ENCODE measurements at regions not wholly inside any gene's neighbourhood (a gene's known extent, or its start where the extent isn't known, plus 50 kb on each side); places are given as distances from the start of the nearest gene placed in this dataset.

DNA sequence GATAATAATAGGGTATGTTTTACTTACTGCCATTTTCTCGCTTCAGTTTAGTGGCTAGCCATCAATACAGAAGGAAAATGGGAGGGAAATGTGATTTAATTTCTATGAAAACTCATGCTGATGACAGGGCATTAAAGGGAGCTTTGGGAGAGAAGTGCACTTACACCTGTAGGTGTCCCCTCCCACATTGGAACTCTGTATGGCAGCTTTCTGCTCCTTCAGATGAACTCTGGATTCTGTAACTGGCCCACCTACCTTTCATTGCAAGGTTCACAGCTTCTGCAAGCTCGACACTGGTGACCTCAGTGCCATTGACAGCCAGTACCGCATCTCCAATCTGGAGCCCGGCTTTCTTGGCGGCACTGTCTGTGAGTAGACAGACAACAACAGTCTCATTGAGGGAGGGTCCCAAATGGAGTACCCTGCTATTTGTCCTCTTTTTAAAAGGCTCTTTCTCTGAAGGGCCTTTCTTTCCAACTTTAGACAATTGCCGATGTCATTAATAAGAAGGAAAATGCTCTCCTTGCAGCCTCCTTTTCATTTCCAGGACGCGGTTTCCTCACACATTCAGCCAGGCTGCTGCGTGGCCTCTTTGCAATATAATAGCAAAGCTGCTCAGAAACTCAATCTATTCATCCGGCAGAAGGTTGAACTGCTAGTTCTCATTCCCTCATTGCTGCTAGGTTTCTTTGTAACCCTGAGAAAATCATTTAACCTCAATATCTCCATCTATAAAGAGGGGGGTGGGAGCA is 63.6 kb downstream of the NUDT12 start:
- Mint-ChIP-seq H3K9me3 (no peaks in the 10 kb centered on the region), H3K4me1 (no peaks in the 10 kb centered on the region), H3K4me3 (no peak overlapping the region), H3K27ac (no peak overlapping the region), H3K27me3 (no peaks in the 10 kb centered on the region), H3K36me3 (no peaks in the 10 kb centered on the region)
- CTCF ChIA-PET, result no interaction called here
- DNase-seq, result no peak

DNA sequence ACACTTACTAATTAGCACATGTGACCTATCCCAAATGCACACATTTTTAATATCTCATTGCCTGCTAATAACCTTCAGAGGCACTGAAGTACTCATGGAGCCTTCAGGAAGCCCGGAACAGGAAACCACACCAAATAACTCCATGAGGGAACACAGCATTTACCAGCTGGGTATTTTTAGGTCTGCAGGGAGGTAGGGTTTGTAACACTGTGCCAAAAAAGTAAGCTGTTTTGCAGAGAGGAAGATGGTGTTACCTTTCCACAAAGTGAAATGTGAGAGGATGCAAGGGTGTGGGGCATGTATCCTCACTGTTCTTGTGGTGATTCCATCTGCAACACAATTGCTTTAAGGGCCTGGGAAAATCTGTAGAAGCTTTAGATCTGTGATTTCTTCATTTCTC is 64.4 kb downstream of the NUDT12 start:
- no peak for DNase-seq
- H3K36me3 Mint-ChIP-seq, result no peaks in the 10 kb centered on the region
- H3K9me3 Mint-ChIP-seq, result no peaks in the 10 kb centered on the region
- H3K4me3 Mint-ChIP-seq, result no peak overlapping the region
- H3K4me1 Mint-ChIP-seq, result no peaks in the 10 kb centered on the region
- no peaks in the 10 kb centered on the region for H3K27me3 Mint-ChIP-seq
- no peak overlapping the region for H3K27ac Mint-ChIP-seq
- CTCF ChIA-PET, result no interaction called here

DNA sequence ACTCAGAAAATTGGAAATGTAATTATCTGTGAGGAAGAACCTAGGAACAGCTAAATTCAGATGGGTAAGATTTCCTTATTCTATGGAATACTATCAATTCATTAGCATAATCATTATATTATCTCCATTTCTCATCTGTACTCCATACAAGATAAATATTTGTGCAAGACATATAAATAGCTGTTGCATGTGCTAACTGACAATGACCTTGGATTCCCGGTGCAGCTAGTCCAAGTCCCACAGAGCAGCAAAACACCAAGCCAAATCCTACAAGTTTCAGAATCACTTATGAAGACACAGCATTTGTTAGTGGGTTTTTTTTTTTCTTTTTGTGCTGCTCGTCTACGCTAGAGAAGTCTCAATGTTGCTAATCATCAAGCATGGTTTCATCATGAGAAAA is 64.8 kb downstream of the NUDT12 start:
- Mint-ChIP-seq H3K9me3 (no peaks in the 10 kb centered on the region), H3K27ac (no peak overlapping the region), H3K36me3 (no peaks in the 10 kb centered on the region), H3K27me3 (no peaks in the 10 kb centered on the region), H3K4me1 (no peaks in the 10 kb centered on the region), H3K4me3 (no peak overlapping the region)
- no peak for DNase-seq
- CTCF ChIA-PET, result no interaction called here

DNA sequence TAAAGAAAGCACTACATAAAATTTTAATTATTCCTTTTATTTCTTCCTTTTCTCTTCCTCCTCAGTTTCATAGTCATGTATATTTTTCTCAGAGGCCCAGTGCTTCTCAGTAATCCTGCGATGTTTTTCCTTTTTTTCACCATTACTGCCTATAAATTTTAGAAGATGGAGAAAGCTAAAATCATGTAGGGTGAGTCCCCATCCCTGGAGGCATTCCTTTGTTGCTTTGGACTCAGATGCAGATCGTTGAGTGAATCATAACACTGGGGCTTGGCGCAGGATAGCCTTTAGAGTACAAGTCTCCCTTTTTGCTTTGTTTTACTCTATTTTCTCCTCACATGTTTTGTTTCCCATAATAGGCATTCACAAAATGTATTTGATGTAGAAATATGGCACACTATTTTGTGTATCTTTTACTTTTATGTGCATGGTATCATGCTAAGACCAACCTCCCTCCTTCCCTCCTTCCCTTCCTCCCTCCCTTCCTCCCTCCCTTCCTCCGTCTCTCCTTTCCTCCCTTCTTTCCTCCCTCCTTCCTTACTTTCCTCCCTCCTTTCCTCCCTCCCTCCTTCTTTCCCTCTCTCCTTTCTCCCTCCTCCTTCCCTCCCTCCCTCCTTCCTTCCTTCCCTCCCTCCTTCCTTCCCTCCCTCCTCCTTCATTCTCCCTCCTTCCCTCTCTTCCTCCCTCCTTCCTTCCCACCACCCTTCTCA is 72.4 kb downstream of the NUDT12 start:
- DNase-seq, result no peak
- no peaks in the 10 kb centered on the region for H3K36me3 Mint-ChIP-seq
- CTCF ChIA-PET, result interaction anchor here (0.6 kb wide), 1 partner anchor 288 kb away, joined by 3 read pairs; no protein-coding TSS in a partner anchor

DNA sequence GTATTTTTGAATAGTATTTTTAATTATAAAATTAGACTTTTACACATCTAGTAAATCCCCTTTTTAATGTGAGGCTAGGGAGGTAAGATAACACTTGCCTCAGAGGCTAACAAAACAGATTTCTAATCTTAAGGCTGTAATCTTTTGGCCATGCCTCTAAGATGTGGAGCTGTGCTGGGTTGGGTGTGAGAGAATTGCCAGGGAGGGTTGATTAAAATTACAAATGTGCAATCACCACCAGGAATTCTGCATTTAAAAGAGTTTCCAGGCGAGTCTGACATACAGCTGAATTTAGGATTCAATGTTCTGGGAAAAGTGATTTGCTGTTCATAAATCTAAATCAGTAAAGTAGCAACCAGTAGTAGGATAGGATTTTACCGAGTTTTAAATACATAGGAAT is 73.3 kb downstream of the NUDT12 start:
- no peak overlapping the region for H3K27ac Mint-ChIP-seq
- no peak overlapping the region for H3K4me3 Mint-ChIP-seq
- no peaks in the 10 kb centered on the region for H3K4me1 Mint-ChIP-seq
- CTCF ChIA-PET, result interaction anchor here (0.6 kb wide), 1 partner anchor 289 kb away, joined by 3 read pairs; no protein-coding TSS in a partner anchor
- H3K9me3 Mint-ChIP-seq, result no peaks in the 10 kb centered on the region
- no peak for DNase-seq
- no peaks in the 10 kb centered on the region for H3K27me3 Mint-ChIP-seq
- H3K36me3 Mint-ChIP-seq, result no peaks in the 10 kb centered on the region

More for the DNA sequence above, 72.4 kb downstream of the NUDT12 start:
- Mint-ChIP-seq H3K9me3 (no peaks in the 10 kb centered on the region), H3K4me1 (no peaks in the 10 kb centered on the region), H3K27ac (no peak overlapping the region), H3K4me3 (no peak overlapping the region), H3K27me3 (no peaks in the 10 kb centered on the region)

DNA sequence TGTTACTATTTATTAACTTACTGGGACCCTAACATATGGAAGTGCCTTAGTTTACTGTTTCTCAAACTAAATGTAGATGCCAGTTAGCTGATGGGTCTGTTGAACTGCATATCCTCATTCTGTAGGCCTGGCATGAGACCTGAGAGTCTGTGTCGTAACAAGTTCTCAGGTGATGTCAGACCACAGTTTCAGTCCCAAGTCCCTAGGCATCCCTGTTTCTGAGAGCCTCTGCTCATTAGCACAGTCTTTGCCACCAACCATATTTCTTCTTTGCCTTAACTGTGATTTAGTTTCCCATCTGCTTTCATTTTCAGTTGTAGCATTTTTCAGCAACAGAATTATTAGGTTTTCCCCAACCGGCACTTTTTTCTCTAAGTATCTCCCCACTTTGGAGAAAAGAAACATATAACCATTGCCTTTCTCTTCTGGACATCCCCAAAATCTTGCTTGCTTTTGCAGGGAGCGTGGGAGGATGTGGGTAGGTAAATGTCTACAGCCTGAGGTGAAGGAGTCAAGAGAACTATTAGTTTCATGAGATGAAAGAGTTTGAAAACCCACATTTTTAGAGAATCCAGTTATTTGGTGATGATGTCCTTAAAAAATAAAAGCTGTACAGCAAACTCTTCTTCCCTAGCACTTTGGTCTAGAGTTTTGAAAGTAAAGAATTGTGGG is 74.6 kb downstream of the NUDT12 start:
- H3K27me3 Mint-ChIP-seq, result no peaks in the 10 kb centered on the region
- no peaks in the 10 kb centered on the region for H3K9me3 Mint-ChIP-seq
- CTCF ChIA-PET, result no interaction called here
- H3K4me3 Mint-ChIP-seq, result no peak overlapping the region
- DNase-seq, result no peak
- H3K27ac Mint-ChIP-seq, result no peak overlapping the region
- H3K4me1 Mint-ChIP-seq, result no peaks in the 10 kb centered on the region
- no peaks in the 10 kb centered on the region for H3K36me3 Mint-ChIP-seq

DNA sequence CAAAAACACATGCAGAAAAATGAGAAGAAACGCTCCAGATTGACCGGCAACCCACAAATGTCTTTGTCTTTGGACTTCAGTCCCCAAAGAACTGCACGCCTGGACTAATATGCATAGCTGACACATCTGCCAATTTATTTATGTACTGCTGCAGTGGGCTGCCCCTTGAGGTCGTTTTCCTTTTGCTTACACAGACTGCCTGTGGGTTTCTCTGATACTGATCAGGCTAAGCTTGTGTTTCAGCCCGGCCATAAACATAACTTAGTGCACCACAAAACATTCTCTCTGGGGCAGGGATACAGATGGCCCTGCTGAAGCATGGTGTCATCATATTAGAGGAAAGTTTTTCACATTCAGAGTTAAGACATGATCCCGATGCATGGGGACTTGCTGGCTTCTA is 75.4 kb downstream of the NUDT12 start:
- Mint-ChIP-seq H3K4me3 (no peak overlapping the region), H3K9me3 (no peaks in the 10 kb centered on the region), H3K27me3 (no peaks in the 10 kb centered on the region)

DNA sequence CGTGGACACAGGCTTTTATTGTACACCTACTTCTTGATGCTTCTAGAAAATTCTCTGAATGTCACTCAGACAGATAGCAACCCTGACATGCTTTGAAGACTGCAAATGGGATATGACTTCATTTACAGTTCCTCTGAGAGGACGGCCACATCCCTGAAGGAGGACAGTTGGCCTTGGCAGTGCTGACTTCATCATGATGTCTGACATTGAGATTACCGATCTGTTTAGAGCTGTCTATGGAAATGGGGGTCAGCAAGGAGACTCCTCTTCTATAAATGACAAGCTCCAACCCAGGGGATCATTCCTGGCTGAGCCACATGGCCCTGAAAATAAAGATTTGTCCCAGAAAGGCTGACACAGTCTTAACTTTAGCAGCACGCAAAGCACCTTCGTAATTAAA is 75.8 kb downstream of the NUDT12 start:
- no peak overlapping the region for H3K27ac Mint-ChIP-seq
- CTCF ChIA-PET, result no interaction called here
- H3K36me3 Mint-ChIP-seq, result no peaks in the 10 kb centered on the region
- H3K27me3 Mint-ChIP-seq, result no peaks in the 10 kb centered on the region
- no peaks in the 10 kb centered on the region for H3K4me1 Mint-ChIP-seq
- no peak overlapping the region for H3K4me3 Mint-ChIP-seq
- no peak for DNase-seq
- H3K9me3 Mint-ChIP-seq, result no peaks in the 10 kb centered on the region

More for the DNA sequence above, 75.4 kb downstream of the NUDT12 start:
- Mint-ChIP-seq H3K27ac (no peak overlapping the region), H3K36me3 (no peaks in the 10 kb centered on the region), H3K4me1 (no peaks in the 10 kb centered on the region)
- no peak for DNase-seq
- CTCF ChIA-PET, result no interaction called here

DNA sequence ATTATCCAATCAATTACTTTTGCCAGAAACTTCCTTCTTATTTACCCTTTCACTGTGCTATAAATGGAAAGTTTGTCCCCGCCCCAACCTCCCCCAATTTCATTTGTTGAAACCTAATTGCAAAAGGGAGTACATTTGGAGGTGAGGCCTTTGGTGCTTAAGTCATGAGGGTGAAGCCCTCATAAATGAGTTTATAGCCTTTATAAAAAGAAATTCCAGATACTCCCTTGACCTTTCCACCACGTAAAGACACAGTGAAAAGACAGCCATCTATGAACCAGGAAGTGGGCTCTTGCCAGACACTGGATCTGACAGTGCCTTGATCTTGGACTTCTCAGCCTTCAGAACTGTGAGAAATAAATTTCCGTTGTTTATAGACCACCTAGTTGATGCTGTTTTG is 82.3 kb downstream of the NUDT12 start:
- CTCF ChIA-PET, result no interaction called here
- H3K27ac Mint-ChIP-seq, result no peak overlapping the region
- H3K4me3 Mint-ChIP-seq, result no peak overlapping the region
- H3K9me3 Mint-ChIP-seq, result no peaks in the 10 kb centered on the region
- H3K4me1 Mint-ChIP-seq, result no peaks in the 10 kb centered on the region
- no peak for DNase-seq
- H3K27me3 Mint-ChIP-seq, result no peaks in the 10 kb centered on the region
- no peaks in the 10 kb centered on the region for H3K36me3 Mint-ChIP-seq

DNA sequence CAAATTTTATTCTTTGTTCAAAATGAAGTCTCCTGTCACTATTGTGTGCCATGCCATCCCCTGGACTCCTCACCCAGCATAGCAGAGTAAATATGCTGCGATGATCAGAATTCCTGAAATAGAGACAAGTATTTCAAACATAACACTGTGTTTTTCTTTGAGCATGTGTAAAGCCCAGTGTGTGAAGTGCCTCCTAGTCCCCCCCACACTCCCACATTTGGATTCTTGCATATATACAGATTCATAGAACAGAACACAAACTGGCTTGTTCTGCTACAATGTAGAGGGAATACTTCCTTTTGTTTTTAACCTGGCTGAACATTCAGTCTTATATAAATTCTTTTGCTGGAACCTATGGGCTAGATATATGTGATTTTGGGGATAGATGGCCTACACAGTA is 84.9 kb downstream of the NUDT12 start:
- Mint-ChIP-seq H3K4me1 (no peaks in the 10 kb centered on the region), H3K27ac (no peak overlapping the region), H3K4me3 (no peak overlapping the region), H3K9me3 (no peaks in the 10 kb centered on the region), H3K36me3 (no peaks in the 10 kb centered on the region), H3K27me3 (no peaks in the 10 kb centered on the region)
- no peak for DNase-seq
- CTCF ChIA-PET, result interaction anchor here (0.7 to 4.1 kb wide), 4 partner anchors 122 to 338 kb away, joined by 3 to 47 read pairs (median 12); no protein-coding TSS in a partner anchor

DNA sequence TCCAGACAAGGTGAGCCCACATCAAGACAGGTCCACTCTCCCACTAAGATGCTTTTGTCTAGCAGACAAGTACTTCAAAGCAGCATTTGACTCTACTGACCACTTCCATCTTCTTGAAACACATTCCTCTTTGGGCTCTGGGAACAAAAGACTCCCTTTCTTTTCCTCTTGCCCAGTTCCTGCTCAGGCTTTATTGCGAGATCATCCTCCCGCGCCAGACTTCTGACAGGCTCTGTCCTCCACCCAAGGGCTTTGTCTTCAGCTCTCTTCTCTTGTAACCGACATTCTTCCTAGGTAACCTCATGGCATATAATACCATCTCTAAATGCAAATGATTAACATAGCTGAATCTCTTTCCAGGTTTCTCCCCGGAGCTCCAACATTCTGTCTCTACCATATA is 85.8 kb downstream of the NUDT12 start:
- Mint-ChIP-seq H3K4me3 (no peak overlapping the region), H3K9me3 (no peaks in the 10 kb centered on the region), H3K27ac (no peak overlapping the region), H3K4me1 (no peaks in the 10 kb centered on the region), H3K27me3 (no peaks in the 10 kb centered on the region), H3K36me3 (no peaks in the 10 kb centered on the region)
- no peak for DNase-seq
- CTCF ChIA-PET, result interaction anchor here (0.7 to 4.1 kb wide), 5 partner anchors 10 to 337 kb away, joined by 3 to 47 read pairs (median 4); no protein-coding TSS in a partner anchor

DNA sequence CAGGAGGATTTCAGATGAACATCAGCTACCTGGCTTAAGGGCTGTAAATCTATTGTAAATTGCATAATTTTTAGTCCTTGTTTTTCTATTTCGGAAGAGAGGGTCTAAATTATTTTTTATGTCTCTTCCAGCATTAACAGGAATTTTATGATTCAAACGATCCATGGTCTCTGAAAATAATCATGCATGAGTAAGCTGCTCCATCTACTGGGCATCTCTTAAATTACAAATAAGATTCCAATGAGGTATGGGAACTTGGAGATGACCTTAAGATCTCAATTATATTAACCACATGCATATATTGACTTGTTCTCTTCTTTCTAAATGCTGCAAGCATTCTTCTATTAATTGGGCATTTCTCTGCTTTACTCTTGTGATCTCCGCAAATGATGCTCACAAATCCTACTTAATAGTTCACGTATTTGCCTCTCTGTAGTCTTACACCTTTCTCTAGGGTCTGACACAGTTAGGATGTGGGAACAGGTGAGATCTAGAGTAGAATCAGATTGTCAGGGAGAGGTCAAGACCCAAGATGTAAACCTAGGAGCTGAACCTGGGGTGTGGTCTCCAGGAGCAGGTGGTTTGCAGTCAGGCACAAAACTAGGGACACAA is 86.9 kb downstream of the NUDT12 start:
- Mint-ChIP-seq H3K9me3 (no peaks in the 10 kb centered on the region), H3K27me3 (no peaks in the 10 kb centered on the region), H3K27ac (no peak overlapping the region), H3K36me3 (no peaks in the 10 kb centered on the region), H3K4me1 (no peaks in the 10 kb centered on the region), H3K4me3 (no peak overlapping the region)
- DNase-seq, result no peak
- CTCF ChIA-PET, result interaction anchor here (0.7 to 4.1 kb wide), 16 partner anchors 8 to 250 kb away, joined by 3 to 47 read pairs (median 4); no protein-coding TSS in a partner anchor

DNA sequence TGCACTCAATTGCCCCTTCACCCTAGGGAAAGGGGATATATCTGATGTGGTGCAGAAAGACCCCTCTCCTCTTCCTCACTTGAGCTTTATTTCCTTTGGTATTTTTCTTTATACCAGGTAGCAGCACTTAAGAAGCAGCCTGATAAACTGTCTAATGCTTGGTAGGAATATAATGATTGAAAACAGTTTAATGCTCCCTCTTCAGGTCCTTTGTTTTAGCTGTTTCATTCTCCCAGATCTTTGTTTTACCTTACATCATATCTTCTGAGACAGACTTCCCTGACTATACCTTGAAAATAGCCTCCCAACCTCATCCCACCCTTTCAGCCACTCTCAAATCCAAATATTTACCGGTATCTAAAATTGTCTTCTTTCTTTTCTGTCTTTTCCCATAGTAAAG is 87.9 kb downstream of the NUDT12 start:
- H3K36me3 Mint-ChIP-seq, result no peaks in the 10 kb centered on the region
- H3K9me3 Mint-ChIP-seq, result no peaks in the 10 kb centered on the region
- CTCF ChIA-PET, result interaction anchor here (1.1 to 4.1 kb wide), 10 partner anchors 9 to 793 kb away, joined by 3 to 47 read pairs (median 4); no protein-coding TSS in a partner anchor
- no peaks in the 10 kb centered on the region for H3K27me3 Mint-ChIP-seq
- H3K4me1 Mint-ChIP-seq, result no peaks in the 10 kb centered on the region
- H3K27ac Mint-ChIP-seq, result no peak overlapping the region
- DNase-seq, result no peak
- H3K4me3 Mint-ChIP-seq, result no peak overlapping the region

DNA sequence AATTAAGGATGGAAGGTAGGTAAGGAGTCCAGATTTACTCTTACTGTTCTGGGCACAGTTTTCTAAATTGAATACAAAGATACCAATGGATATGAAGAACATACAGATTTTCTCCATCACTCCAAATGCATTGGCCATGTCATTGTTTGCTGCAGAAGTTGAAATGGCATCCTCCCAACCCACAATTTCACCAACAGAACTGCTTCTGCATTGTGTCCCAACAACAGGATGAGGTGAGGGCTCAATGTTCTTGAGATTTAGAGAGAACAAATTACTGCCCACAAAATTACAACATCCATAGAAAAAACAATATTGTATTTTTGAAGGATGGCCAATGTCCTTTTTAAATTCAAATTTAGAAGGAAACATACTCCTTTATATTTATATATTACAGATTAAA is 88.9 kb downstream of the NUDT12 start:
- H3K4me1 Mint-ChIP-seq, result no peaks in the 10 kb centered on the region
- CTCF ChIA-PET, result interaction anchor here (2.7 kb wide), 1 partner anchor 241 kb away, joined by 12 read pairs; no protein-coding TSS in a partner anchor

More for the DNA sequence above, 88.9 kb downstream of the NUDT12 start:
- H3K36me3 Mint-ChIP-seq, result no peaks in the 10 kb centered on the region
- H3K9me3 Mint-ChIP-seq, result no peaks in the 10 kb centered on the region
- DNase-seq, result no peak
- no peak overlapping the region for H3K4me3 Mint-ChIP-seq
- no peak overlapping the region for H3K27ac Mint-ChIP-seq
- no peaks in the 10 kb centered on the region for H3K27me3 Mint-ChIP-seq

Measured in activated naive CD4-positive, alpha-beta T cell treated with anti-CD3 and anti-CD28 coated beads, Interleukin-2, amount 10 ng/mL, durations not matched to agents 7 days and 5 days (primary cell).